Keratinocyte (primary cell): ENCODE measurements at regions not wholly inside any gene's neighbourhood (a gene's known extent, or its start where the extent isn't known, plus 50 kb on each side); places are given as distances from the start of the nearest gene placed in this dataset.

ENCODE experiments used
- DNase-seq: peaks from one replicate; pipeline ENCODE4 v3.0.0-alpha.2; 2011; ENCODE audit warnings: low read depth, missing footprints, low spot score
- FAIRE-seq: peaks from 2 replicates; lab custom pipeline; 2011; peaks lifted over from hg19 to GRCh38; lab: Jason Lieb, UNC
- H2AFZ ChIP-seq: 2 replicates; pipeline ENCODE4 v1.6.0; 2012; ENCODE audit warnings: low read length, control low read depth, inconsistent platforms; ENCODE audit not compliant: control insufficient read depth
- H3K27ac ChIP-seq: 2 replicates; pipeline ENCODE4 v1.5.1; 2011; ENCODE audit warnings: low read length; ENCODE audit not compliant: control insufficient read depth, insufficient read depth
- H3K27me3 ChIP-seq: 3 replicates; pipeline ENCODE4 v1.6.0; 2011; ENCODE audit warnings: low read length; ENCODE audit not compliant: control insufficient read depth, insufficient read depth; ENCODE audit errors: extremely low read depth
- H3K36me3 ChIP-seq, 2 experiments: 2 replicates in 1 of 2; 3 replicates in 1 of 2; pipeline ENCODE4 v1.5.1; 2011; ENCODE audit warnings: low read length in 2 of 2, mild to moderate bottlenecking in 1 of 2; ENCODE audit not compliant: control insufficient read depth in 2 of 2, insufficient read depth in 2 of 2; ENCODE audit errors: extremely low read depth in 1 of 2
- H3K4me1 ChIP-seq: 3 replicates; pipeline ENCODE4 v1.5.1; 2011; ENCODE audit warnings: low read length; ENCODE audit not compliant: control insufficient read depth, insufficient read depth; ENCODE audit errors: extremely low read depth
- H3K4me2 ChIP-seq: 3 replicates; pipeline ENCODE4 v1.6.0; 2011; ENCODE audit warnings: low read depth, low read length; ENCODE audit not compliant: control insufficient read depth, insufficient read depth; ENCODE audit errors: extremely low read depth
- H3K4me3 ChIP-seq, 3 experiments: fragments of 200-600 bp in 1 of 3; sonication (generic) in 1 of 3; 2 replicates in 2 of 3; 3 replicates in 1 of 3; pipeline ENCODE4 v1.5.1; 2011 to 2016; ENCODE audit warnings: low read length in 3 of 3, mild to moderate bottlenecking in 3 of 3, control low read depth in 2 of 3, inconsistent platforms in 1 of 3, low read depth in 1 of 3, mixed read lengths in 1 of 3, mixed run types in 1 of 3, moderate library complexity in 1 of 3; ENCODE audit not compliant: control insufficient read depth in 2 of 3, insufficient read depth in 2 of 3; ENCODE audit errors: extremely low read depth in 1 of 3
- H3K79me2 ChIP-seq: 2 replicates; pipeline ENCODE4 v1.6.0; 2012; ENCODE audit warnings: low read length; ENCODE audit not compliant: control insufficient read depth, insufficient read depth
- H3K9ac ChIP-seq: 3 replicates; pipeline ENCODE4 v1.6.0; 2011; ENCODE audit warnings: low read length; ENCODE audit not compliant: control insufficient read depth, insufficient read depth; ENCODE audit errors: extremely low read depth
- H3K9me1 ChIP-seq: 3 replicates; pipeline ENCODE4 v1.6.0; 2011; ENCODE audit warnings: low read length; ENCODE audit not compliant: control insufficient read depth, insufficient read depth; ENCODE audit errors: extremely low read depth
- H3K9me3 ChIP-seq: 2 replicates; pipeline ENCODE4 v1.5.1; 2012; ENCODE audit warnings: low read depth, low read length; ENCODE audit not compliant: control insufficient read depth
- H4K20me1 ChIP-seq: 3 replicates; pipeline ENCODE4 v1.6.0; 2011; ENCODE audit warnings: low read length; ENCODE audit not compliant: control insufficient read depth, insufficient read depth; ENCODE audit errors: extremely low read depth
- CTCF ChIP-seq, 3 experiments: IDR thresholded peaks in 1 of 3; conservative IDR thresholded peaks in 1 of 3; optimal IDR thresholded peaks in 1 of 3; 2 replicates in 2 of 3; 3 replicates in 1 of 3; pipeline versions ENCODE3 to v1.5.1; 2011; ENCODE audit warnings: low read length in 3 of 3, mild to moderate bottlenecking in 3 of 3, moderate library complexity in 2 of 3, control low read depth in 1 of 3, inconsistent platforms in 1 of 3; ENCODE audit not compliant: insufficient read depth in 2 of 3; ENCODE audit errors: extremely low read depth in 1 of 3
- EZH2 ChIP-seq: IDR thresholded peaks from one replicate; pipeline ENCODE4 v1.6.1; 2012; ENCODE audit warnings: inconsistent platforms, mild to moderate bottlenecking, low read length, moderate library complexity
- dilution Hi-C: fragments of 300-500 bp; cut with MboI; formaldehyde crosslinking; loops from one replicate; pipeline ENCODE4 v1.7.0; 2020; ENCODE audit warnings: low sequenced_read_pairs; ENCODE audit not compliant: extremely low pct_ligation_motif_present

GRCh38 chr2:220417503-220417902 is 790.1 kb downstream of the SLC4A3 start:
- TF ChIP-seq CTCF (optimal IDR thresholded peaks at IDR 0.05 in 1 of 3, IDR thresholded peaks at IDR 0.05 in 1 of 3, conservative IDR thresholded peaks at IDR 0.05 in 1 of 3; ENCODE audit: extremely low read depth in 1 of 3, insufficient read depth in 2 of 3, low read length in 3 of 3) (no peak), EZH2 (no peak)
- Histone ChIP-seq H3K4me3 (no peak overlapping the region), H3K4me2 (no peak overlapping the region), H3K36me3 (no peaks in the 10 kb centered on the region), H3K9me3 (no peaks in the 10 kb centered on the region), H3K4me1 (no peaks in the 10 kb centered on the region), H3K79me2 (no peaks in the 10 kb centered on the region), H2AFZ (no peak overlapping the region), H3K27ac (no peak overlapping the region), H3K9ac (no peak overlapping the region), H4K20me1 (no peaks in the 10 kb centered on the region), H3K27me3 (no peaks in the 10 kb centered on the region), H3K9me1 (no peaks in the 10 kb centered on the region)
- dilution Hi-C loops = no loop called here
- DNase-seq = no peak
- no peak for FAIRE-seq

GRCh38 chr2:220419647-220420046 is 792.2 kb downstream of the SLC4A3 start:
- H2AFZ ChIP-seq = no peak overlapping the region

More at GRCh38 chr2:220419647-220420046, 792.2 kb downstream of the SLC4A3 start:
- Histone ChIP-seq H3K9ac (no peak overlapping the region), H3K4me2 (no peak overlapping the region), H3K79me2 (no peaks in the 10 kb centered on the region), H3K27ac (no peak overlapping the region), H3K36me3 (no peaks in the 10 kb centered on the region), H3K9me3 (no peaks in the 10 kb centered on the region), H4K20me1 (no peaks in the 10 kb centered on the region), H3K4me1 (no peaks in the 10 kb centered on the region), H3K9me1 (no peaks in the 10 kb centered on the region), H3K27me3 (no peaks in the 10 kb centered on the region), H3K4me3 (no peak overlapping the region)
- dilution Hi-C loops = no loop called here
- FAIRE-seq = no peak
- no peak for TF ChIP-seq EZH2
- no peak for TF ChIP-seq CTCF (optimal IDR thresholded peaks at IDR 0.05 in 1 of 3, IDR thresholded peaks at IDR 0.05 in 1 of 3, conservative IDR thresholded peaks at IDR 0.05 in 1 of 3; ENCODE audit: extremely low read depth in 1 of 3, insufficient read depth in 2 of 3, low read length in 3 of 3)
- DNase-seq = no peak
